H9 (cell line): ENCODE measurements at regions not wholly inside any gene's neighbourhood (a gene's known extent, or its start where the extent isn't known, plus 50 kb on each side); places are given as distances from the start of the nearest gene placed in this dataset.

Experiments
- DNase-seq: peaks from one replicate; pipeline ENCODE4 v3.0.0-alpha.2; 2017
- H2AFZ ChIP-seq: one replicate; pipeline ENCODE4 v1.6.1; 2013; ENCODE audit warnings: mild to moderate bottlenecking, low read length, control low read depth, moderate library complexity
- H2AK5ac ChIP-seq: 2 replicates; pipeline ENCODE4 v1.6.1; 2013; ENCODE audit warnings: low read length, control low read depth, mixed read lengths; ENCODE audit not compliant: insufficient read length
- H2BK120ac ChIP-seq: one replicate; pipeline ENCODE4 v1.6.1; 2013; ENCODE audit warnings: low read depth, mild to moderate bottlenecking, low read length, control low read depth, inconsistent platforms; ENCODE audit not compliant: poor library complexity, severe bottlenecking
- H2BK12ac ChIP-seq: 2 replicates; pipeline ENCODE4 v1.6.1; 2013; ENCODE audit warnings: low read length, control low read depth, mixed read lengths, low read depth; ENCODE audit not compliant: insufficient read length
- H2BK15ac ChIP-seq: 2 replicates; pipeline ENCODE4 v1.6.1; 2013; ENCODE audit warnings: low read depth, low read length, control low read depth
- H2BK20ac ChIP-seq: one replicate; pipeline ENCODE4 v1.6.1; 2013; ENCODE audit warnings: low read depth, mild to moderate bottlenecking, low read length, control low read depth, inconsistent platforms; ENCODE audit not compliant: poor library complexity, severe bottlenecking
- H2BK5ac ChIP-seq: 2 replicates; pipeline ENCODE4 v1.6.1; 2013; ENCODE audit warnings: low read length, control low read depth, mixed read lengths; ENCODE audit not compliant: insufficient read length
- H3K14ac ChIP-seq: 2 replicates; pipeline ENCODE4 v1.6.1; 2013; ENCODE audit warnings: low read length, control low read depth; ENCODE audit not compliant: insufficient read depth
- H3K18ac ChIP-seq: 2 replicates; pipeline ENCODE4 v1.6.1; 2013; ENCODE audit warnings: low read depth, mild to moderate bottlenecking, mixed read lengths, low read length, control low read depth; ENCODE audit not compliant: insufficient read length
- H3K23ac ChIP-seq: 2 replicates; pipeline ENCODE4 v1.6.1; 2013; ENCODE audit warnings: low read length, control low read depth, mixed read lengths, low read depth; ENCODE audit not compliant: insufficient read length
- H3K23me2 ChIP-seq: 2 replicates; pipeline ENCODE4 v1.6.1; 2013; ENCODE audit warnings: low read depth, mild to moderate bottlenecking, mixed read lengths, low read length, control low read depth; ENCODE audit not compliant: insufficient read length, poor library complexity, severe bottlenecking
- H3K27ac ChIP-seq: 2 replicates; pipeline ENCODE4 v1.5.1; 2013; ENCODE audit warnings: low read length, control low read depth, mixed read lengths, low read depth; ENCODE audit not compliant: insufficient read length
- H3K27me3 ChIP-seq: 2 replicates; pipeline ENCODE4 v1.6.1; 2013; ENCODE audit warnings: low read length, control low read depth, inconsistent platforms; ENCODE audit not compliant: insufficient read depth
- H3K4ac ChIP-seq: 2 replicates; pipeline ENCODE4 v1.6.1; 2013; ENCODE audit warnings: low read depth, mild to moderate bottlenecking, control low read depth, inconsistent platforms, low read length, moderate library complexity
- H3K4me1 ChIP-seq: 2 replicates; pipeline ENCODE4 v1.6.1; 2013; ENCODE audit warnings: low read length, control low read depth, inconsistent platforms; ENCODE audit not compliant: insufficient read depth
- H3K4me2 ChIP-seq: 2 replicates; pipeline ENCODE4 v1.6.1; 2013; ENCODE audit warnings: low read length, control low read depth, mixed read lengths; ENCODE audit not compliant: insufficient read length, insufficient read depth
- H3K56ac ChIP-seq: 2 replicates; pipeline ENCODE4 v1.6.1; 2013; ENCODE audit warnings: low read depth, mild to moderate bottlenecking, mixed read lengths, low read length, control low read depth; ENCODE audit not compliant: insufficient read length
- H3K79me1 ChIP-seq: 2 replicates; pipeline ENCODE4 v1.6.1; 2013; ENCODE audit warnings: low read depth, mild to moderate bottlenecking, moderate library complexity, low read length, control low read depth, inconsistent platforms; ENCODE audit not compliant: insufficient read depth, poor library complexity, severe bottlenecking
- H3K79me2 ChIP-seq: 2 replicates; pipeline ENCODE4 v1.6.1; 2013; ENCODE audit warnings: low read length, control low read depth, inconsistent platforms; ENCODE audit not compliant: insufficient read depth
- H3K9ac ChIP-seq: 2 replicates; pipeline ENCODE4 v1.6.1; 2013; ENCODE audit warnings: low read length, control low read depth, mixed read lengths; ENCODE audit not compliant: insufficient read length; ENCODE audit errors: extremely low read depth
- H3K9me3 ChIP-seq: one replicate; pipeline ENCODE4 v1.6.1; 2013; ENCODE audit warnings: low read depth, low read length, inconsistent platforms; ENCODE audit not compliant: control insufficient read depth
- H3T11ph ChIP-seq: one replicate; pipeline ENCODE4 v1.6.1; 2013; ENCODE audit warnings: mild to moderate bottlenecking, low read length, control low read depth, inconsistent platforms
- H4K20me1 ChIP-seq: one replicate; pipeline ENCODE4 v1.6.1; 2013; ENCODE audit not compliant: control insufficient read depth, insufficient read length, insufficient read depth
- H4K5ac ChIP-seq: 2 replicates; pipeline ENCODE4 v1.6.1; 2013; ENCODE audit warnings: low read depth, mild to moderate bottlenecking, mixed read lengths, low read length, control low read depth; ENCODE audit not compliant: insufficient read length
- H4K8ac ChIP-seq: replicated peaks from 2 replicates; pipeline ENCODE4 v1.6.1; 2013; ENCODE audit warnings: low read length, control low read depth, mixed read lengths, low read depth; ENCODE audit not compliant: insufficient read length
- H4K91ac ChIP-seq: 2 replicates; pipeline ENCODE4 v1.6.1; 2013; ENCODE audit warnings: low read depth, mild to moderate bottlenecking, moderate library complexity, mixed read lengths, low read length, control low read depth; ENCODE audit not compliant: insufficient read length
- H3K27ac Mint-ChIP-seq, 3 experiments: 2 replicates in 2 of 3; 3 replicates in 1 of 3; pipeline ENCODE4 v1.8.0; 2020 to 2021; ENCODE audit warnings: mixed read lengths in 3 of 3, mild to moderate bottlenecking in 1 of 3, moderate library complexity in 1 of 3
- H3K27me3 Mint-ChIP-seq: 2 replicates; pipeline ENCODE4 v1.8.0; 2021; ENCODE audit warnings: low read depth, mild to moderate bottlenecking, moderate library complexity, mixed read lengths
- H3K36me3 Mint-ChIP-seq, 3 experiments: 2 replicates in 2 of 3; 3 replicates in 1 of 3; pipeline ENCODE4 v1.8.0; 2020 to 2021; ENCODE audit warnings: low read depth in 3 of 3, mixed read lengths in 3 of 3; ENCODE audit not compliant: insufficient read depth in 1 of 3
- H3K4me1 Mint-ChIP-seq, 2 experiments: 2 replicates each; pipeline ENCODE4 v1.8.0; 2020; ENCODE audit warnings: mixed read lengths in 2 of 2
- H3K4me3 Mint-ChIP-seq, 2 experiments: 2 replicates in 1 of 2; 3 replicates in 1 of 2; pipeline ENCODE4 v1.8.0; 2020 to 2021; ENCODE audit warnings: mild to moderate bottlenecking in 2 of 2, mixed read lengths in 2 of 2, moderate library complexity in 1 of 2
- H3K9me3 Mint-ChIP-seq, 2 experiments: 2 replicates in 1 of 2; 3 replicates in 1 of 2; pipeline ENCODE4 v1.8.0; 2020; ENCODE audit warnings: mild to moderate bottlenecking in 2 of 2, mixed read lengths in 2 of 2, moderate library complexity in 1 of 2
- CTCF ChIP-seq: fragments of 200-600 bp; sonication (generic); conservative IDR thresholded peaks from 3 replicates; pipeline ENCODE4 v1.8.0; 2021; ENCODE audit warnings: antibody characterized with exemption, mild to moderate bottlenecking
- WGBS: extraction: QIAGEN DNeasy Blood & Tissue Kit; methylation state at CpG from one replicate; pipeline ENCODE4 v1.1.7; 2013; ENCODE audit warnings: missing lambda C conversion rate, low lambda C conversion rate, mixed read lengths; ENCODE audit not compliant: insufficient read length; ENCODE audit errors: extremely low coverage; 5-methylcytosine and 5-hydroxymethylcytosine counted together

- Histone ChIP-seq H2AK5ac (no peak overlapping the region), H3K79me2 (no peaks in the 10 kb centered on the region), H4K91ac (no peak overlapping the region), H4K20me1 (no peaks in the 10 kb centered on the region), H4K5ac (no peak overlapping the region), H3K23ac (no peak overlapping the region), H3K18ac (no peak overlapping the region), H3K9ac (no peak overlapping the region), H3K27ac (no peak overlapping the region), H3K79me1 (no peaks in the 10 kb centered on the region), H3K9me3 (no peaks in the 10 kb centered on the region), H3K27me3 (no peaks in the 10 kb centered on the region), H2BK15ac (no peak overlapping the region), H2BK5ac (no peak overlapping the region), H3K4ac (no peak overlapping the region), H2BK12ac (no peak overlapping the region), H3K56ac (no peak overlapping the region), H2BK20ac (no peak overlapping the region), H3K23me2 (no peaks in the 10 kb centered on the region), H3T11ph (no peak overlapping the region), H4K8ac (no peak overlapping the region), H3K4me1 (no peaks in the 10 kb centered on the region), H2BK120ac (no peak overlapping the region), H2AFZ (no peak overlapping the region), H3K4me2 (no peak overlapping the region), H3K14ac (no peak overlapping the region)
- Mint-ChIP-seq H3K36me3 (no peaks in the 10 kb centered on the region), H3K27me3 (no peaks in the 10 kb centered on the region), H3K4me1 (no peaks in the 10 kb centered on the region), H3K4me3 (no peak overlapping the region), H3K9me3 (no peaks in the 10 kb centered on the region), H3K27ac (no peak overlapping the region)
- WGBS = no CpG with 5 or more reads among the region's 4 CpGs
- TF ChIP-seq CTCF = no peak
- DNase-seq = no peak
Observed at GRCh38 chr5:167104351-167104750, 1187.1 kb upstream of the WWC1 start.
